ENCODE measurements at regions not wholly inside any gene's neighbourhood (a gene's known extent, or its start where the extent isn't known, plus 50 kb on each side); places are given as distances from the start of the nearest gene placed in this dataset.

DNA sequence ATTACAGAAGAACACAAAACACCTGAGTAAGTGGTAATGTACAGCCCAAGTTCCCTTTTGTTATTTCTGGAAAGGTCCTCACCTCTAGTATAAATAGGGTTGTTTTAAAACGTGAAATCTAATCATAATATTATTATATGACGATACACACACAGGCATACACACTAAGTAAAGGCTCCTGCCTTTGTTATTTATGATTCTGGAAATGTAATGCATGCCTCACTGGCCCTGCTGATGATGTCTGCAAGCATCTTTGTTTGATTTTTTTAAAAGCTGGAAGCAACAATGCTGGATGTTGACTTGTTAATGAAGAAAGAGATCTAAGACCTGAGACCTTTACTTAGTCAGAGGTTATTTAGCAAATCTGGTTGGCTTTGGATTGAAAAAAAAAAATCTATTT, 307.4 kb upstream of the SORCS1 start:
- TF ChIP-seq, protein P1, sequence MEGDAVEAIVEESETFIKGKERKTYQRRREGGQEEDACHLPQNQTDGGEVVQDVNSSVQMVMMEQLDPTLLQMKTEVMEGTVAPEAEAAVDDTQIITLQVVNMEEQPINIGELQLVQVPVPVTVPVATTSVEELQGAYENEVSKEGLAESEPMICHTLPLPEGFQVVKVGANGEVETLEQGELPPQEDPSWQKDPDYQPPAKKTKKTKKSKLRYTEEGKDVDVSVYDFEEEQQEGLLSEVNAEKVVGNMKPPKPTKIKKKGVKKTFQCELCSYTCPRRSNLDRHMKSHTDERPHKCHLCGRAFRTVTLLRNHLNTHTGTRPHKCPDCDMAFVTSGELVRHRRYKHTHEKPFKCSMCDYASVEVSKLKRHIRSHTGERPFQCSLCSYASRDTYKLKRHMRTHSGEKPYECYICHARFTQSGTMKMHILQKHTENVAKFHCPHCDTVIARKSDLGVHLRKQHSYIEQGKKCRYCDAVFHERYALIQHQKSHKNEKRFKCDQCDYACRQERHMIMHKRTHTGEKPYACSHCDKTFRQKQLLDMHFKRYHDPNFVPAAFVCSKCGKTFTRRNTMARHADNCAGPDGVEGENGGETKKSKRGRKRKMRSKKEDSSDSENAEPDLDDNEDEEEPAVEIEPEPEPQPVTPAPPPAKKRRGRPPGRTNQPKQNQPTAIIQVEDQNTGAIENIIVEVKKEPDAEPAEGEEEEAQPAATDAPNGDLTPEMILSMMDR (conservative IDR thresholded peaks at IDR 0.05 in 1 of 2, IDR thresholded peaks at IDR 0.05 in 1 of 2; ENCODE audit: low read depth in 1 of 2, low read length in 2 of 2): no peak
- TF ChIP-seq EZH2 (IDR thresholded peaks at IDR 0.05; ENCODE audit: low read length, missing control alignments): no peak

All from fibroblast of lung (primary cell).